ENCODE measurements at regions not wholly inside any gene's neighbourhood (a gene's known extent, or its start where the extent isn't known, plus 50 kb on each side); places are given as distances from the start of the nearest gene placed in this dataset.
"Not testable (repeated sequence)": the region's sequence is repeated elsewhere in the genome, so short reads cannot be mapped to it uniquely, and the experiment has no call there.

DNA sequence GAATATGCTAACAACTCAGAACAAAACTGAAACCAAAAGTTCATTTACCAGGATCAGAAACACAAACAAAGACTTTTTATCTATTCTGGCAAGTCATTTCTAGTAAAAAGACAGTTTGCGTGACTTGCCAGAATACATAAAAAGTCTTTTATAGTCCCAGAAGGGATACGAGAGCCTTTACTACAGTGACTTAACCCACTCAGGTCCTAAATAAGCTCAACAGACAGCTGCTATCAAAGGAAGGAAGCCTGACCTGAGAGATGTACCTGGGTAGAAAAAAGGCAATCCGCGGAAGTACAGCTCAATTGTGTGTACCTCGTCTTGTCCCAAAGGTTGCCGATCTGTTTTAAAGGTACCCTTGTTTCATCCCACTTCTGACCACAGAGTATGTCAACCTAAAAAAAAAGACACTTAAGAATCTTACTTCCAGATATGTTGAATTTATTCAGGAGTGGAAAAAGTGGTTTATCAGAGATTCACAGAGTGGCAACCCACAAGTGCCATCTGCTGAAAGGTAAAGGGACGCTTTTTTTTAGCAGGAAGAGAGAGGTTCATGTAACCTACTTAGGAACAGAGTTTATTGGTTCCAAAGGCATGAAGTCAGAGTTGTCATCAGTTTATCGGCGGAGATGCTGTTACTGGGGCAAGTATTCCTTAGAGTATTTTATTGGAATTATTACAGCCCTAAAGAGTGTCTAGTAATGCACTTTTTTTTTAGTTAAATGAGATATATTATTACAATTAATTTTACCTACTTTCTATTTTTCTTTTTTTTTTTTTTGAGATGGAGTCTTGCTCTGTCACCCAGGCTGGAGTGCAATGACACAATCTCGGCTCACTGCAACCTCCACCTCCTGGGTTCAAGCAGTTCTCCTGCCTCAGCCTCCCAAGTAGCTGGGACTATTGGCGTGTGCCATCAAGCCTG lies 69.7 kb upstream of the C1QTNF9B start:
- DNase-seq (ENCODE audit: low spot score), result no peak
- no peak overlapping the region for H3K27ac ChIP-seq
- TF ChIP-seq, protein P1, sequence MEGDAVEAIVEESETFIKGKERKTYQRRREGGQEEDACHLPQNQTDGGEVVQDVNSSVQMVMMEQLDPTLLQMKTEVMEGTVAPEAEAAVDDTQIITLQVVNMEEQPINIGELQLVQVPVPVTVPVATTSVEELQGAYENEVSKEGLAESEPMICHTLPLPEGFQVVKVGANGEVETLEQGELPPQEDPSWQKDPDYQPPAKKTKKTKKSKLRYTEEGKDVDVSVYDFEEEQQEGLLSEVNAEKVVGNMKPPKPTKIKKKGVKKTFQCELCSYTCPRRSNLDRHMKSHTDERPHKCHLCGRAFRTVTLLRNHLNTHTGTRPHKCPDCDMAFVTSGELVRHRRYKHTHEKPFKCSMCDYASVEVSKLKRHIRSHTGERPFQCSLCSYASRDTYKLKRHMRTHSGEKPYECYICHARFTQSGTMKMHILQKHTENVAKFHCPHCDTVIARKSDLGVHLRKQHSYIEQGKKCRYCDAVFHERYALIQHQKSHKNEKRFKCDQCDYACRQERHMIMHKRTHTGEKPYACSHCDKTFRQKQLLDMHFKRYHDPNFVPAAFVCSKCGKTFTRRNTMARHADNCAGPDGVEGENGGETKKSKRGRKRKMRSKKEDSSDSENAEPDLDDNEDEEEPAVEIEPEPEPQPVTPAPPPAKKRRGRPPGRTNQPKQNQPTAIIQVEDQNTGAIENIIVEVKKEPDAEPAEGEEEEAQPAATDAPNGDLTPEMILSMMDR (IDR thresholded peaks at IDR 0.05), result no peak
- no peaks in the 10 kb centered on the region for H3K9me3 ChIP-seq
- no peaks in the 10 kb centered on the region for H3K36me3 ChIP-seq
- H3K4me1 ChIP-seq, result peaks cover 0 to 16% of the 10 kb centered on the region in 2 donors
- H3K4me3 ChIP-seq, result peak overlapping the region in 1 of 2 donors; percentile 27
- no peaks in the 10 kb centered on the region for H3K27me3 ChIP-seq

- not testable (repeated sequence) for H3K4me3 ChIP-seq, H3K27me3 ChIP-seq, H3K9me3 ChIP-seq, H3K27ac ChIP-seq, H3K36me3 ChIP-seq
- H3K4me1 ChIP-seq, result peaks cover 0 to 16% of the 10 kb centered on the region in 2 donors
- peak; percentile 21 for DNase-seq (ENCODE audit: low spot score)
Measured at GRCh38 chr13:23967792-23968191, 70.5 kb upstream of the C1QTNF9B start.

DNA sequence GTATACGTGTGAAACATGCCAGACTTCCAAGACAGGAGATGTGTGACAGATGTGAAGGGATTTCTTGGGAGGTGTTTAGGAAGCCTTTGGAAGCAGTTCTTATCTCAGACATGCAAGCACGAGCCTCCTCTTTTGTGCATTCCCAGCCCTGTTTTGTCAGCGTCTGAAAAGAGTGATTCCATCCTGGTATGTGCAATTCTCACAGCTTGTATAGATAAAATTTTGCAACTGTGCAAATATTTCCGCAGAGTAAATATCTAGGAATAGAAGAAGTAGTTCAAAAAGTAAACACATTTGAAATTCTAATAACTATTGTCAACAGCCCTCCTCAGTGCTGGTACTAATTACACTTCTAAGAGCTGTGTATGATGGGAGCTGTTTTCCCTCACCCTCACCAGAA lies 72.3 kb upstream of the C1QTNF9B start:
- Histone ChIP-seq H3K9me3 (no peaks in the 10 kb centered on the region), H3K36me3 (no peaks in the 10 kb centered on the region), H3K4me3 (no peak overlapping the region), H3K4me1 (peaks cover 0 to 16% of the 10 kb centered on the region in 2 donors), H3K27me3 (no peaks in the 10 kb centered on the region), H3K27ac (no peak overlapping the region)
- DNase-seq (ENCODE audit: low spot score), result peak; percentile 34
- TF ChIP-seq, protein P1 (IDR thresholded peaks at IDR 0.05), result no peak

DNA sequence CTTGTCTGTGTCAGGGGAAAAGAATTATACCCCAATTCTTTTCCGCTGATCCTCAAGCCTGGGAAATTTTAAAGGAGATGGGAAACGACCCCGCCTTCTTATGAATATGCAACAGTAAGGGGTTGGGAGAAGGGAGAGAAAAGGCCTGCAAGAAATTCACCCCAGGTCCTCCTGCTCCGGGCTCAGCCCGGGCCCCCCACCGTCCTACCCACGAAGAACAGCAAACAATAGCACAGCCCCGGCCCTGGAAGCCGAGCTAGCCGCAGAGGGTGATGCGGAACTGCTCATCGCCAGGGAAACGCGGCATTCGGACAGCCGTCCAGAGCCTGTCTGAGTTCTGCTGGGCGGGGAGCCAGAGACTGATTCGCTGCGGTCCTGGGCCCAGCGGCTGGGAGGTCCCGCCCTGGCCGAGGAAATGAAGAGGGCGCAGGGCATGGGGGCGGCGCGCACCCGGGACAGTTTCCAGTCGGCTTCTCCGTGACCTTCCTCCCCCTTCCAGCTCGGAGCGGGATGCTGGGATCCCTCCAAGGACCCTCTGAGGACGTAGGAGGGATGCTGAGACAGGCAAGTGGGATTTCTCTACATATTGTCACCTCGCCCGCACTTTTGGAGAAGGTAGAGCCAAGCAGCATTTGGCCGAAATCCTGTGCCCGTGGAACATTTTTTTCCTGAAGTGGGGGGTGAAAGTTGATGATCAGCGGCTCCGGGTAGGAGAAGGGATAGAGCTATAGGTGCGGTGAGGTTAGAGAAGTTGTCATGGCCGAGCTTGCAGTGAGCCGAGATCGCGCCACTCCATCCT lies 82.3 kb upstream of the C1QTNF9B start:
- TF ChIP-seq, protein P1 (IDR thresholded peaks at IDR 0.05), result no peak
- no peaks in the 10 kb centered on the region for H3K27me3 ChIP-seq
- H3K27ac ChIP-seq, result peak overlapping the region; percentile 36 to 56

DNA sequence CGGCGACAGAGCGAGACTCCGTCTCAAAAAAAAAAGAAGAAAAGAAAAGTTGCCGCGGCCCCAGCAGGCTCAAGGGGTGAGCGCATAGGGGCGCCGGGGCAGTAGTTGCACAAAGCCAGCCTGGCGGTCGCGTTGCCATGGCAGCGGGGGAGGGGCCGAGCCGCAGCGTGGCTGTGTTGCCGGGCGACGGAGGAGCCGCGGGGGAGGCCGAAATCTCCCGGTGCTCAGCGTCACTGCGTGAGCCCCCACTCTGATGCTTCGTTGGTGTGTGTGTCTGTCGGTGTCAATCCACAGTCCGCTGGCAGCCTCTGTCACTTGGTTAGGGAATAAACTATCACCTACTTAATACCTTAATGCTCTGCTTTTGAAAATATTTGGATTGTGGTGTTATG lies 82.9 kb upstream of the C1QTNF9B start:
- Histone ChIP-seq H3K27ac (peak overlapping the region; percentile 36 to 56), H3K4me3 (peak overlapping the region; percentile 47 to 58), H3K4me1 (peaks cover 0 to 6% of the 10 kb centered on the region in 2 donors), H3K9me3 (no peaks in the 10 kb centered on the region), H3K36me3 (no peaks in the 10 kb centered on the region), H3K27me3 (no peaks in the 10 kb centered on the region)
- DNase-seq (ENCODE audit: low spot score), result peak; percentile 91
- TF ChIP-seq, protein P1 (IDR thresholded peaks at IDR 0.05), result no peak

More for the DNA sequence above, 82.3 kb upstream of the C1QTNF9B start:
- no peaks in the 10 kb centered on the region for H3K36me3 ChIP-seq
- peak overlapping the region; percentile 47 to 58 for H3K4me3 ChIP-seq
- H3K4me1 ChIP-seq, result peaks cover 0 to 6% of the 10 kb centered on the region in 2 donors
- DNase-seq (ENCODE audit: low spot score), result peak; percentile 76
- no peaks in the 10 kb centered on the region for H3K9me3 ChIP-seq

- Histone ChIP-seq H3K27me3 (no peaks in the 10 kb centered on the region), H3K9me3 (no peaks in the 10 kb centered on the region), H3K36me3 (no peaks in the 10 kb centered on the region), H3K4me3 (no peak overlapping the region), H3K27ac (no peak overlapping the region), H3K4me1 (peaks cover 0 to 6% of the 10 kb centered on the region in 2 donors)
- DNase-seq (ENCODE audit: low spot score), result no peak
- TF ChIP-seq, protein P1 (IDR thresholded peaks at IDR 0.05), result no peak
Measured at GRCh38 chr13:23983671-23984070, 86.4 kb upstream of the C1QTNF9B start.

Data from right atrium auricular region (tissue), 2 donors.